ENCODE measurements at regions not wholly inside any gene's neighbourhood (a gene's known extent, or its start where the extent isn't known, plus 50 kb on each side); places are given as distances from the start of the nearest gene placed in this dataset.

GRCh38 chr3:31043184-31043819 is 148.8 kb upstream of the GADL1 start:
- H3K4me3 ChIP-seq (ENCODE audit: low read depth, low read length) = no peak overlapping the region
- no peak for TF ChIP-seq CTCF (IDR thresholded peaks at IDR 0.05; ENCODE audit: low read depth, low read length)

- no peak overlapping the region for H3K4me3 ChIP-seq (ENCODE audit: low read depth, low read length)
- TF ChIP-seq CTCF (IDR thresholded peaks at IDR 0.05; ENCODE audit: low read depth, low read length) = no peak
Measured at GRCh38 chr3:31047673-31048072, 153.2 kb upstream of the GADL1 start.

GRCh38 chr3:31048143-31048542 is 153.7 kb upstream of the GADL1 start:
- TF ChIP-seq CTCF (IDR thresholded peaks at IDR 0.05; ENCODE audit: low read depth, low read length) = no peak

GRCh38 chr3:31050296-31050695 is 155.8 kb upstream of the GADL1 start:
- H3K4me3 ChIP-seq (ENCODE audit: low read depth, low read length) = no peak overlapping the region
- no peak for TF ChIP-seq CTCF (IDR thresholded peaks at IDR 0.05; ENCODE audit: low read depth, low read length)

More at GRCh38 chr3:31048143-31048542, 153.7 kb upstream of the GADL1 start:
- H3K4me3 ChIP-seq (ENCODE audit: low read depth, low read length) = no peak overlapping the region

GRCh38 chr3:31051226-31051625 is 156.8 kb upstream of the GADL1 start:
- no peak overlapping the region for H3K4me3 ChIP-seq (ENCODE audit: low read depth, low read length)
- TF ChIP-seq CTCF (IDR thresholded peaks at IDR 0.05; ENCODE audit: low read depth, low read length) = no peak

GRCh38 chr3:31053299-31053698 is 158.8 kb upstream of the GADL1 start:
- H3K4me3 ChIP-seq (ENCODE audit: low read depth, low read length) = no peak overlapping the region
- no peak for TF ChIP-seq CTCF (IDR thresholded peaks at IDR 0.05; ENCODE audit: low read depth, low read length)

- no peak for TF ChIP-seq CTCF (IDR thresholded peaks at IDR 0.05; ENCODE audit: low read depth, low read length)
- H3K4me3 ChIP-seq (ENCODE audit: low read depth, low read length) = no peak overlapping the region
Measured at GRCh38 chr3:31054032-31054431, 159.6 kb upstream of the GADL1 start.

Measured in WI38 (cell line).